KMS-11 (cell line): ENCODE measurements at regions not wholly inside any gene's neighbourhood (a gene's known extent, or its start where the extent isn't known, plus 50 kb on each side); places are given as distances from the start of the nearest gene placed in this dataset.

Experiments
- H2AFZ ChIP-seq: fragments of 200-600 bp; sonication (generic); 2 replicates; pipeline ENCODE4 v1.6.1; 2016; ENCODE audit warnings: antibody characterized with exemption, mixed run types, low read depth
- H3K27ac ChIP-seq: fragments of 200-600 bp; sonication (generic); 2 replicates; pipeline ENCODE4 v1.6.1; 2016; ENCODE audit warnings: mild to moderate bottlenecking, mixed run types
- H3K27me3 ChIP-seq: fragments of 200-600 bp; sonication (generic); 2 replicates; pipeline ENCODE4 v1.6.1; 2017; ENCODE audit warnings: mild to moderate bottlenecking, low read depth, mixed run types, moderate library complexity; ENCODE audit not compliant: insufficient read depth
- H3K36me3 ChIP-seq: fragments of 200-600 bp; sonication (generic); 2 replicates; pipeline ENCODE4 v1.6.1; 2017; ENCODE audit warnings: mild to moderate bottlenecking, mixed run types; ENCODE audit not compliant: insufficient read depth
- H3K4me1 ChIP-seq: fragments of 200-600 bp; sonication (generic); 2 replicates; pipeline ENCODE4 v1.6.1; 2016; ENCODE audit warnings: mild to moderate bottlenecking, low read depth, mixed run types; ENCODE audit not compliant: poor library complexity, severe bottlenecking
- H3K4me2 ChIP-seq: fragments of 200-600 bp; sonication (generic); 2 replicates; pipeline ENCODE4 v1.7.0; 2016; ENCODE audit warnings: mild to moderate bottlenecking, mixed run types
- H3K4me3 ChIP-seq: fragments of 200-600 bp; sonication (generic); IDR thresholded peaks from 2 replicates; pipeline ENCODE4 v1.6.1; 2017; ENCODE audit warnings: low read depth, low read length, mixed read lengths; ENCODE audit not compliant: insufficient read depth
- H3K79me2 ChIP-seq: fragments of 200-600 bp; sonication (generic); 2 replicates; pipeline ENCODE4 v1.6.1; 2016; ENCODE audit warnings: low read depth, mixed run types; ENCODE audit not compliant: insufficient read depth
- H3K9ac ChIP-seq: fragments of 200-600 bp; sonication (generic); 2 replicates; pipeline ENCODE4 v1.6.1; 2016; ENCODE audit warnings: mild to moderate bottlenecking, mixed run types
- H4K20me1 ChIP-seq: fragments of 200-600 bp; sonication (generic); 2 replicates; pipeline ENCODE4 v1.6.1; 2016; ENCODE audit warnings: mild to moderate bottlenecking, mixed run types; ENCODE audit not compliant: insufficient read depth
- TF ChIP-seq, protein P1 (sequence below): fragments of 200-600 bp; sonication (generic); conservative IDR thresholded peaks from 2 replicates; pipeline ENCODE4 v1.6.1; 2017; ENCODE audit warnings: low read depth, mild to moderate bottlenecking, antibody characterized with exemption, low read length, moderate library complexity, mixed read lengths

DNA sequence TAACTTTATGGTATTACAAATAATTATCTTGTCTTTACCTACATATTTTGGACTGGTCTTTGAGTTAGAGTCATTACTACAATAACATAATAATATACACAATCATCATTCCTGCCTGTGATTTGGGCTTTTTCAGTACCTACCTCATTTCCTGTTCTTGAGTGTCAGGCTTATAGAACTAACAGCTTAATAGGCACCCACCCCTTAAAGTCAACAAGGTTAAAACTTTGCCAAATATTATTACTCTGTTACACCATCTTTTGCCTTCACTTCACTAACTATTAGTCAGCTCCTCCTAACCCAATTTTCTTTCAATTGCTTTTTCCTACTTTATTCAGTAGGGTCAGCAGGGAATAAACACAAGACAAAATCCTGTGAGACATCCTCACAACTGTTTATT lies 488.7 kb upstream of the AGTR1 start:
- Histone ChIP-seq H3K4me2 (no peak overlapping the region), H3K79me2 (no peaks in the 10 kb centered on the region), H3K36me3 (no peaks in the 10 kb centered on the region), H4K20me1 (no peaks in the 10 kb centered on the region), H3K4me3 (no peak overlapping the region), H3K4me1 (peaks cover 10% of the 10 kb centered on the region), H2AFZ (no peak overlapping the region), H3K27me3 (no peaks in the 10 kb centered on the region), H3K9ac (no peak overlapping the region), H3K27ac (no peak overlapping the region)
- TF ChIP-seq, protein P1, sequence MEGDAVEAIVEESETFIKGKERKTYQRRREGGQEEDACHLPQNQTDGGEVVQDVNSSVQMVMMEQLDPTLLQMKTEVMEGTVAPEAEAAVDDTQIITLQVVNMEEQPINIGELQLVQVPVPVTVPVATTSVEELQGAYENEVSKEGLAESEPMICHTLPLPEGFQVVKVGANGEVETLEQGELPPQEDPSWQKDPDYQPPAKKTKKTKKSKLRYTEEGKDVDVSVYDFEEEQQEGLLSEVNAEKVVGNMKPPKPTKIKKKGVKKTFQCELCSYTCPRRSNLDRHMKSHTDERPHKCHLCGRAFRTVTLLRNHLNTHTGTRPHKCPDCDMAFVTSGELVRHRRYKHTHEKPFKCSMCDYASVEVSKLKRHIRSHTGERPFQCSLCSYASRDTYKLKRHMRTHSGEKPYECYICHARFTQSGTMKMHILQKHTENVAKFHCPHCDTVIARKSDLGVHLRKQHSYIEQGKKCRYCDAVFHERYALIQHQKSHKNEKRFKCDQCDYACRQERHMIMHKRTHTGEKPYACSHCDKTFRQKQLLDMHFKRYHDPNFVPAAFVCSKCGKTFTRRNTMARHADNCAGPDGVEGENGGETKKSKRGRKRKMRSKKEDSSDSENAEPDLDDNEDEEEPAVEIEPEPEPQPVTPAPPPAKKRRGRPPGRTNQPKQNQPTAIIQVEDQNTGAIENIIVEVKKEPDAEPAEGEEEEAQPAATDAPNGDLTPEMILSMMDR: no peak

GRCh38 chr3:148211725-148212124 lies 486.0 kb upstream of the AGTR1 start:
- H3K27me3 ChIP-seq: no peaks in the 10 kb centered on the region
- H4K20me1 ChIP-seq: no peaks in the 10 kb centered on the region
- TF ChIP-seq, protein P1: no peak
- peaks cover 10% of the 10 kb centered on the region for H3K4me1 ChIP-seq
- H3K79me2 ChIP-seq: no peaks in the 10 kb centered on the region
- no peaks in the 10 kb centered on the region for H3K36me3 ChIP-seq
- no peak overlapping the region for H3K4me3 ChIP-seq
- H3K4me2 ChIP-seq: no peak overlapping the region
- no peak overlapping the region for H2AFZ ChIP-seq
- no peak overlapping the region for H3K27ac ChIP-seq
- H3K9ac ChIP-seq: no peak overlapping the region

GRCh38 chr3:148214705-148215104 lies 483.0 kb upstream of the AGTR1 start:
- H3K36me3 ChIP-seq: no peaks in the 10 kb centered on the region
- H3K79me2 ChIP-seq: no peaks in the 10 kb centered on the region
- H3K4me3 ChIP-seq: no peak overlapping the region
- H3K9ac ChIP-seq: no peak overlapping the region
- H3K4me2 ChIP-seq: no peak overlapping the region
- H2AFZ ChIP-seq: no peak overlapping the region
- H3K4me1 ChIP-seq: peaks cover 10% of the 10 kb centered on the region
- TF ChIP-seq, protein P1: no peak
- no peaks in the 10 kb centered on the region for H3K27me3 ChIP-seq
- no peak overlapping the region for H3K27ac ChIP-seq
- H4K20me1 ChIP-seq: no peaks in the 10 kb centered on the region

- H3K4me1 ChIP-seq: no peaks in the 10 kb centered on the region
- H3K9ac ChIP-seq: no peak overlapping the region
- no peaks in the 10 kb centered on the region for H3K36me3 ChIP-seq
- no peak overlapping the region for H3K27ac ChIP-seq
- H3K79me2 ChIP-seq: no peaks in the 10 kb centered on the region
- no peaks in the 10 kb centered on the region for H4K20me1 ChIP-seq
- H3K4me2 ChIP-seq: no peak overlapping the region
- no peaks in the 10 kb centered on the region for H3K27me3 ChIP-seq
- H3K4me3 ChIP-seq: no peak overlapping the region
- no peak overlapping the region for H2AFZ ChIP-seq
- TF ChIP-seq, protein P1: no peak
These were observed 480.4 kb upstream of the AGTR1 start for GRCh38 chr3:148217317-148217716.
